H1 (cell line): ENCODE measurements at regions not wholly inside any gene's neighbourhood (a gene's known extent, or its start where the extent isn't known, plus 50 kb on each side); places are given as distances from the start of the nearest gene placed in this dataset.

Experiments used
- CTCF ChIA-PET: fragments of 300-600 bp; sonication (Branson Sonifier 250); formaldehyde crosslinking; loops from one replicate; lab custom pipeline; 2021; ENCODE audit not compliant: partially characterized antibody; lab: Charles Lee
- POLR2A ChIA-PET: fragments of 300-600 bp; sonication (Branson Sonifier 250); formaldehyde crosslinking; loops from one replicate; lab custom pipeline; 2021; ENCODE audit warnings: inconsistent platforms; ENCODE audit not compliant: partially characterized antibody; lab: Charles Lee
- DNase-seq, 2 experiments: peaks; one replicate each; pipeline versions ENCODE4 v3.0.0 to v3.0.0-alpha.2; 2010 to 2022; ENCODE audit warnings: low spot score in 2 of 2, low read depth in 1 of 2, mixed read lengths in 1 of 2
- FAIRE-seq: peaks from 2 replicates; lab custom pipeline; 2011; peaks lifted over from hg19 to GRCh38; lab: Jason Lieb, UNC
- H2AFZ ChIP-seq: 2 replicates; pipeline ENCODE4 v1.8.1; 2012; ENCODE audit warnings: low read length, inconsistent platforms
- H2AK5ac ChIP-seq: 2 replicates; pipeline ENCODE4 v1.6.1; 2013; ENCODE audit warnings: low read depth, low read length
- H2BK120ac ChIP-seq: replicated peaks from 2 replicates; pipeline ENCODE3; 2013; ENCODE audit warnings: low read depth, low read length, inconsistent platforms
- H2BK12ac ChIP-seq: 2 replicates; pipeline ENCODE4 v1.6.1; 2013; ENCODE audit warnings: low read depth, low read length
- H2BK15ac ChIP-seq: 2 replicates; pipeline ENCODE4 v1.6.1; 2013; ENCODE audit warnings: low read length
- H2BK20ac ChIP-seq: 2 replicates; pipeline ENCODE4 v1.6.1; 2013; ENCODE audit warnings: low read length
- H2BK5ac ChIP-seq: 2 replicates; pipeline ENCODE4 v1.6.1; 2013; ENCODE audit warnings: low read depth, low read length
- H3K14ac ChIP-seq: 2 replicates; pipeline ENCODE4 v1.6.1; 2013; ENCODE audit warnings: inconsistent platforms; ENCODE audit not compliant: insufficient read length
- H3K18ac ChIP-seq: 2 replicates; pipeline ENCODE4 v1.6.1; 2013; ENCODE audit warnings: low read length; ENCODE audit errors: extremely low read depth
- H3K23ac ChIP-seq: 2 replicates; pipeline ENCODE4 v1.6.1; 2013; ENCODE audit warnings: inconsistent platforms; ENCODE audit not compliant: insufficient read length
- H3K23me2 ChIP-seq: 2 replicates; pipeline ENCODE4 v1.6.1; 2013; ENCODE audit warnings: low read depth, low read length
- H3K27ac ChIP-seq: 2 replicates; pipeline ENCODE4 v1.6.1; 2011; ENCODE audit warnings: low read depth, low read length, inconsistent platforms
- H3K27me3 ChIP-seq, 4 experiments: replicated peaks in 1 of 4; 1 replicate in 1 of 4; 2 replicates in 3 of 4; pipeline versions ENCODE4 v1.6.1 to v1.8.1; 2011 to 2013; ENCODE audit warnings: low read length in 3 of 4, mild to moderate bottlenecking in 3 of 4, inconsistent platforms in 2 of 4, mixed read lengths in 2 of 4, moderate library complexity in 1 of 4; ENCODE audit not compliant: control insufficient read depth in 3 of 4, insufficient read depth in 3 of 4; ENCODE audit errors: extremely low read depth in 1 of 4
- H3K36me3 ChIP-seq, 4 experiments: 2 replicates each; pipeline versions ENCODE4 v1.6.1 to v1.8.1; 2011 to 2013; ENCODE audit warnings: mild to moderate bottlenecking in 4 of 4, low read length in 3 of 4, moderate library complexity in 2 of 4, control low read depth in 1 of 4, inconsistent platforms in 1 of 4; ENCODE audit not compliant: insufficient read depth in 4 of 4, control insufficient read depth in 2 of 4
- H3K4ac ChIP-seq: replicated peaks from 2 replicates; pipeline ENCODE3; 2013; ENCODE audit warnings: low read length, low read depth, mixed read lengths, inconsistent platforms; ENCODE audit not compliant: insufficient read length
- H3K4me1 ChIP-seq, 4 experiments: replicated peaks in 1 of 4; 1 replicate in 1 of 4; 2 replicates in 3 of 4; pipeline versions ENCODE4 v1.6.1 to v1.8.1; 2011 to 2013; ENCODE audit warnings: low read length in 3 of 4, inconsistent platforms in 2 of 4, mixed read lengths in 1 of 4; ENCODE audit not compliant: insufficient read depth in 4 of 4, control insufficient read depth in 3 of 4
- H3K4me2 ChIP-seq, 2 experiments: 2 replicates each; pipeline versions ENCODE4 v1.6.1 to v1.8.1; 2011 to 2013; ENCODE audit warnings: low read depth in 2 of 2, low read length in 2 of 2, control low read depth in 1 of 2, inconsistent platforms in 1 of 2, mild to moderate bottlenecking in 1 of 2; ENCODE audit not compliant: insufficient read depth in 1 of 2
- H3K4me3 ChIP-seq, 4 experiments: fragments of 200-600, 300-600 bp in 1 of 4; sonication (generic), shearing (Covaris generic), sonication (Bioruptor Twin) in 1 of 4; 2 replicates each; pipeline versions ENCODE4 v1.5.1 to v1.8.1; 2011 to 2016; ENCODE audit warnings: low read length in 4 of 4, low read depth in 3 of 4, control low read depth in 2 of 4, inconsistent platforms in 2 of 4, mild to moderate bottlenecking in 2 of 4, mixed read lengths in 1 of 4, moderate library complexity in 1 of 4; ENCODE audit not compliant: insufficient read depth in 2 of 4; ENCODE audit errors: extremely low read depth in 1 of 4
- H3K56ac ChIP-seq: replicated peaks from 2 replicates; pipeline ENCODE3; 2013; ENCODE audit warnings: low read depth, mild to moderate bottlenecking, mixed read lengths, low read length, inconsistent platforms; ENCODE audit not compliant: insufficient read length
- H3K79me1 ChIP-seq: 2 replicates; pipeline ENCODE4 v1.6.1; 2013; ENCODE audit warnings: low read depth, low read length, control low read depth
- H3K79me2 ChIP-seq, 2 experiments: 2 replicates each; pipeline versions ENCODE4 v1.6.1 to v1.8.1; 2012 to 2013; ENCODE audit warnings: low read length in 2 of 2, mild to moderate bottlenecking in 2 of 2, inconsistent platforms in 1 of 2; ENCODE audit not compliant: insufficient read depth in 2 of 2, control insufficient read depth in 1 of 2
- H3K9ac ChIP-seq, 4 experiments: replicated peaks in 1 of 4; 1 replicate in 1 of 4; 2 replicates in 3 of 4; pipeline versions ENCODE4 v1.6.1 to v1.8.1; 2011 to 2013; ENCODE audit warnings: low read depth in 3 of 4, low read length in 3 of 4, control low read depth in 2 of 4, mild to moderate bottlenecking in 2 of 4, moderate library complexity in 2 of 4, inconsistent platforms in 1 of 4; ENCODE audit errors: extremely low read depth in 1 of 4
- H3K9me3 ChIP-seq, 2 experiments: 2 replicates each; pipeline versions ENCODE4 v1.6.1 to v1.8.1; 2012 to 2013; ENCODE audit warnings: mild to moderate bottlenecking in 2 of 2, moderate library complexity in 2 of 2, control low read depth in 1 of 2, inconsistent platforms in 1 of 2, low read depth in 1 of 2, low read length in 1 of 2, mixed read lengths in 1 of 2; ENCODE audit not compliant: insufficient read depth in 2 of 2
- H4K20me1 ChIP-seq, 2 experiments: replicated peaks in 1 of 2; 2 replicates each; pipeline versions ENCODE3 to v1.8.1; 2011 to 2013; ENCODE audit warnings: inconsistent platforms in 2 of 2, low read length in 2 of 2, mild to moderate bottlenecking in 1 of 2; ENCODE audit not compliant: insufficient read depth in 2 of 2, control insufficient read depth in 1 of 2
- H4K5ac ChIP-seq: 2 replicates; pipeline ENCODE4 v1.6.1; 2013; ENCODE audit warnings: low read length, low read depth, mixed read lengths, inconsistent platforms; ENCODE audit not compliant: insufficient read length
- H4K8ac ChIP-seq: 2 replicates; pipeline ENCODE4 v1.8.0; 2013; ENCODE audit warnings: mild to moderate bottlenecking, moderate library complexity, low read length, inconsistent platforms; ENCODE audit not compliant: insufficient read depth; ENCODE audit errors: extremely low read depth
- H4K91ac ChIP-seq: replicated peaks from 2 replicates; pipeline ENCODE3; 2013; ENCODE audit warnings: low read length, mixed read lengths, inconsistent platforms; ENCODE audit not compliant: insufficient read length
- BACH1 ChIP-seq: IDR thresholded peaks from 2 replicates; pipeline ENCODE4 v1.6.1; 2012; ENCODE audit warnings: low read length, improper control_type of control experiment
- KDM1A ChIP-seq: fragments of 200-600, 300-600 bp; sonication (generic); IDR thresholded peaks from 2 replicates; pipeline ENCODE4 v1.7.1; 2016; ENCODE audit warnings: mild to moderate bottlenecking, low read length, borderline replicate concordance
- RAD21 ChIP-seq, 2 experiments: IDR thresholded peaks in 1 of 2; conservative IDR thresholded peaks in 1 of 2; 2 replicates each; pipeline ENCODE4 v1.6.1; 2011; ENCODE audit warnings: low read depth in 2 of 2, low read length in 2 of 2, improper control_type of control experiment in 1 of 2, inconsistent platforms in 1 of 2, mild to moderate bottlenecking in 1 of 2, moderate library complexity in 1 of 2
- SAP30 ChIP-seq: fragments of 300-600 bp; sonication (generic); IDR thresholded peaks from 2 replicates; pipeline ENCODE4 v1.7.1; 2012; ENCODE audit warnings: low read length, moderate library complexity, mild to moderate bottlenecking, inconsistent platforms; ENCODE audit not compliant: insufficient read depth, insufficient replicate concordance
- SIX5 ChIP-seq: IDR thresholded peaks from 2 replicates; pipeline ENCODE4 v1.6.1; 2011; ENCODE audit warnings: mild to moderate bottlenecking, low read depth, low read length
- TAF1 ChIP-seq: IDR thresholded peaks from 2 replicates; pipeline ENCODE4 v1.6.1; 2011; ENCODE audit warnings: mild to moderate bottlenecking, low read depth, low read length
- WGBS, 2 experiments: shearing (Covaris generic) in 1 of 2; methylation state at CpG; one replicate each; pipeline versions ENCODE4 v1.1.6 to v1.1.7; 2013 to 2015; ENCODE audit warnings: low lambda C conversion rate in 2 of 2, mixed read lengths in 2 of 2, inconsistent platforms in 1 of 2, low coverage in 1 of 2, missing lambda C conversion rate in 1 of 2; ENCODE audit not compliant: insufficient replicate concordance in 2 of 2, insufficient coverage in 1 of 2, insufficient read length in 1 of 2; ENCODE audit errors: extremely low coverage in 1 of 2, missing lambda C conversion rate in 1 of 2; 5-methylcytosine and 5-hydroxymethylcytosine counted together
- TF ChIP-seq, protein P1 (sequence below): IDR thresholded peaks from 2 replicates; pipeline ENCODE4 v1.6.1; 2011; ENCODE audit warnings: low read depth, mild to moderate bottlenecking, low read length; ENCODE audit not compliant: insufficient read depth
- TF ChIP-seq, protein P2 (sequence below): IDR thresholded peaks from 2 replicates; pipeline ENCODE4 v1.6.1; 2012; ENCODE audit warnings: low read length, inconsistent platforms
- TF ChIP-seq, protein P3 (sequence below): IDR thresholded peaks from 2 replicates; pipeline ENCODE4 v1.6.1; 2012; ENCODE audit warnings: inconsistent platforms

DNA sequence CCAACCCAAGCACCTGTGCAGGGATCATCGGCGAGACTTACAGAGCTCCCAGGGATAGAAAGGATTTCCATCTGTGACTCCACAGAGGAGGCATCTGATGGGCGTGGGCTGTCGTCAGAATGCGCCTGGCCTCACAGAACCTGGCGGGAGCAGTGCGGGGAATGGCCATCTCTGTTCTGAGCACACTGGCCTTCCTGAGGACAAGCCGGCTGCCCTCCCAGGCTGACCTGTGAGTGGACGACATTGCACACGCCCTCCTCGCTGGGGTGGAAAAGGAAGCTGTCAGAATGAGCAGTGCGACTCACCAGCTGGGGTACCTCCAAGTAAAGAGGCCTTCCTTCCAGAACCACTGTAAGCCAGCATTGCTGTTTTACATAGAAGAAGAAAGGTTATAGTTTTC is 234.6 kb upstream of the PITRM1 start:
- Histone ChIP-seq H2AK5ac (no peak overlapping the region), H3K27ac (no peak overlapping the region), H4K20me1 (no peaks in the 10 kb centered on the region), H3K4me3 (no peak overlapping the region), H3K56ac (no peak overlapping the region), H4K5ac (no peak overlapping the region), H3K4ac (no peak overlapping the region), H4K8ac (no peak overlapping the region; the same call in 1 of the 2 replicates), H3K18ac (no peak overlapping the region), H2BK12ac (peak overlapping the region; percentile 60; the same call in 1 of the 2 replicates), H3K9me3 (no peaks in the 10 kb centered on the region), H3K14ac (no peak overlapping the region), H3K79me2 (no peaks in the 10 kb centered on the region), H2BK20ac (no peak overlapping the region), H3K27me3 (no peaks in the 10 kb centered on the region), H3K4me1 (peaks cover 0 to 3% (median 0%) of the 10 kb centered on the region in 4 experiments; a peak in 3 of 7 replicates), H3K36me3 (no peaks in the 10 kb centered on the region), H3K4me2 (no peak overlapping the region), H3K23ac (no peak overlapping the region), H3K9ac (no peak overlapping the region), H3K23me2 (no peaks in the 10 kb centered on the region), H4K91ac (no peak overlapping the region), H3K79me1 (no peaks in the 10 kb centered on the region), H2AFZ (no peak overlapping the region), H2BK120ac (no peak overlapping the region), H2BK5ac (no peak overlapping the region), H2BK15ac (no peak overlapping the region)
- CTCF ChIA-PET = no interaction called here
- POLR2A ChIA-PET = no interaction called here
- WGBS, 2 experiments = 93% methylated on average over 12 of the region's 12 CpGs; no CpG with 5 or more reads in 1 of the 2 experiments
- TF ChIP-seq, protein P1, sequence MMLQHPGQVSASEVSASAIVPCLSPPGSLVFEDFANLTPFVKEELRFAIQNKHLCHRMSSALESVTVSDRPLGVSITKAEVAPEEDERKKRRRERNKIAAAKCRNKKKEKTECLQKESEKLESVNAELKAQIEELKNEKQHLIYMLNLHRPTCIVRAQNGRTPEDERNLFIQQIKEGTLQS = no peak
- TF ChIP-seq KDM1A = no peak
- TF ChIP-seq RAD21 (IDR thresholded peaks at IDR 0.05 in 1 of 2, conservative IDR thresholded peaks at IDR 0.05 in 1 of 2; ENCODE audit: low read depth in 2 of 2, low read length in 2 of 2) = no peak
- TF ChIP-seq TAF1 = no peak
- TF ChIP-seq, protein P2, sequence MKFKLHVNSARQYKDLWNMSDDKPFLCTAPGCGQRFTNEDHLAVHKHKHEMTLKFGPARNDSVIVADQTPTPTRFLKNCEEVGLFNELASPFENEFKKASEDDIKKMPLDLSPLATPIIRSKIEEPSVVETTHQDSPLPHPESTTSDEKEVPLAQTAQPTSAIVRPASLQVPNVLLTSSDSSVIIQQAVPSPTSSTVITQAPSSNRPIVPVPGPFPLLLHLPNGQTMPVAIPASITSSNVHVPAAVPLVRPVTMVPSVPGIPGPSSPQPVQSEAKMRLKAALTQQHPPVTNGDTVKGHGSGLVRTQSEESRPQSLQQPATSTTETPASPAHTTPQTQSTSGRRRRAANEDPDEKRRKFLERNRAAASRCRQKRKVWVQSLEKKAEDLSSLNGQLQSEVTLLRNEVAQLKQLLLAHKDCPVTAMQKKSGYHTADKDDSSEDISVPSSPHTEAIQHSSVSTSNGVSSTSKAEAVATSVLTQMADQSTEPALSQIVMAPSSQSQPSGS = no peak
- no peak for TF ChIP-seq SAP30
- TF ChIP-seq, protein P3, sequence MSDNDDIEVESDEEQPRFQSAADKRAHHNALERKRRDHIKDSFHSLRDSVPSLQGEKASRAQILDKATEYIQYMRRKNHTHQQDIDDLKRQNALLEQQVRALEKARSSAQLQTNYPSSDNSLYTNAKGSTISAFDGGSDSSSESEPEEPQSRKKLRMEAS = no peak
- TF ChIP-seq SIX5 = no peak
- no peak for TF ChIP-seq BACH1
- DNase-seq (no peak), FAIRE-seq (no peak)
